WTC11 (cell line): ENCODE measurements at regions not wholly inside any gene's neighbourhood (a gene's known extent, or its start where the extent isn't known, plus 50 kb on each side); places are given as distances from the start of the nearest gene placed in this dataset.

Experiments used
- RELA ChIP-seq: sonication (generic); formaldehyde crosslinking; IDR thresholded peaks from 2 replicates; pipeline ENCODE4 v1.8.1; 2022; ENCODE audit warnings: missing genetic modification reagents, mild to moderate bottlenecking, borderline replicate concordance
- ZSCAN18 ChIP-seq: fragments of 250-450 bp; sonication (Bioruptor Pico); IDR thresholded peaks from 2 replicates; pipeline ENCODE4 v2.1.2; 2022; ENCODE audit warnings: mild to moderate bottlenecking, moderate library complexity
- TF ChIP-seq, protein P1 (sequence below): fragments of 200-600 bp; IDR thresholded peaks from 2 replicates; pipeline ENCODE4 v1.8.0; 2022; ENCODE audit warnings: antibody characterized with exemption
- TF ChIP-seq, protein P2 (sequence below): sonication (generic); formaldehyde crosslinking; IDR thresholded peaks from 2 replicates; pipeline ENCODE4 v1.8.1; 2022; ENCODE audit warnings: low read depth, mild to moderate bottlenecking, moderate library complexity, missing genetic modification reagents, borderline replicate concordance

- TF ChIP-seq, protein P1, sequence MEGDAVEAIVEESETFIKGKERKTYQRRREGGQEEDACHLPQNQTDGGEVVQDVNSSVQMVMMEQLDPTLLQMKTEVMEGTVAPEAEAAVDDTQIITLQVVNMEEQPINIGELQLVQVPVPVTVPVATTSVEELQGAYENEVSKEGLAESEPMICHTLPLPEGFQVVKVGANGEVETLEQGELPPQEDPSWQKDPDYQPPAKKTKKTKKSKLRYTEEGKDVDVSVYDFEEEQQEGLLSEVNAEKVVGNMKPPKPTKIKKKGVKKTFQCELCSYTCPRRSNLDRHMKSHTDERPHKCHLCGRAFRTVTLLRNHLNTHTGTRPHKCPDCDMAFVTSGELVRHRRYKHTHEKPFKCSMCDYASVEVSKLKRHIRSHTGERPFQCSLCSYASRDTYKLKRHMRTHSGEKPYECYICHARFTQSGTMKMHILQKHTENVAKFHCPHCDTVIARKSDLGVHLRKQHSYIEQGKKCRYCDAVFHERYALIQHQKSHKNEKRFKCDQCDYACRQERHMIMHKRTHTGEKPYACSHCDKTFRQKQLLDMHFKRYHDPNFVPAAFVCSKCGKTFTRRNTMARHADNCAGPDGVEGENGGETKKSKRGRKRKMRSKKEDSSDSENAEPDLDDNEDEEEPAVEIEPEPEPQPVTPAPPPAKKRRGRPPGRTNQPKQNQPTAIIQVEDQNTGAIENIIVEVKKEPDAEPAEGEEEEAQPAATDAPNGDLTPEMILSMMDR: no peak
- no peak for TF ChIP-seq RELA (CRISPR knock-in tag)
- TF ChIP-seq, protein P2, sequence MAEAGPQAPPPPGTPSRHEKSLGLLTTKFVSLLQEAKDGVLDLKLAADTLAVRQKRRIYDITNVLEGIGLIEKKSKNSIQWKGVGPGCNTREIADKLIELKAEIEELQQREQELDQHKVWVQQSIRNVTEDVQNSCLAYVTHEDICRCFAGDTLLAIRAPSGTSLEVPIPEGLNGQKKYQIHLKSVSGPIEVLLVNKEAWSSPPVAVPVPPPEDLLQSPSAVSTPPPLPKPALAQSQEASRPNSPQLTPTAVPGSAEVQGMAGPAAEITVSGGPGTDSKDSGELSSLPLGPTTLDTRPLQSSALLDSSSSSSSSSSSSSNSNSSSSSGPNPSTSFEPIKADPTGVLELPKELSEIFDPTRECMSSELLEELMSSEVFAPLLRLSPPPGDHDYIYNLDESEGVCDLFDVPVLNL (CRISPR knock-in tag): no peak
- TF ChIP-seq ZSCAN18 (CRISPR knock-in tag): no peak
Observed at GRCh38 chr13:80572923-80573316, 232.0 kb upstream of the SPRY2 start.
